NCI-H1048 (cell line): ENCODE measurements at regions not wholly inside any gene's neighbourhood (a gene's known extent, or its start where the extent isn't known, plus 50 kb on each side); places are given as distances from the start of the nearest gene placed in this dataset.

Source experiments
- DNase-seq: peaks from one replicate; lab custom pipeline; 2025; lab: John Stamatoyannopoulos, UW

DNA sequence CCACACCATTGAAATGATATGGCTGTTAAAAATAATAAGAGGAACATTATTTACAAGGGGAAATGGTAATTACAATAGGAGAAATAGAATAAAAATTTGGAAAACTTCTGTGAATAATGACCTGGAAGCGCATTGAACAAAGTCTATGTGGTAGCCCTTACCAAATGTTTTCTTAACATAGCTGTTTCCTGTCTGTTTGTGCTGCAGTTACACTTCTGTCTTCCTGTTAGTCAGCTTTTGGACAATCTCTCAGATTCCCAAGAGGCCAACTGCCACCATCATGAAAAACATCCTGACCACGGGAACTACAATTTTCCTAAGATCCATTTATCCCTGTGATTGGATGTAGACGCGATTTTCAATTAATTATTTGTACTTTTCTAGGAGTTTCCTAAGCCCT is 754.4 kb upstream of the MARCKS start:
- no peak for DNase-seq

DNA sequence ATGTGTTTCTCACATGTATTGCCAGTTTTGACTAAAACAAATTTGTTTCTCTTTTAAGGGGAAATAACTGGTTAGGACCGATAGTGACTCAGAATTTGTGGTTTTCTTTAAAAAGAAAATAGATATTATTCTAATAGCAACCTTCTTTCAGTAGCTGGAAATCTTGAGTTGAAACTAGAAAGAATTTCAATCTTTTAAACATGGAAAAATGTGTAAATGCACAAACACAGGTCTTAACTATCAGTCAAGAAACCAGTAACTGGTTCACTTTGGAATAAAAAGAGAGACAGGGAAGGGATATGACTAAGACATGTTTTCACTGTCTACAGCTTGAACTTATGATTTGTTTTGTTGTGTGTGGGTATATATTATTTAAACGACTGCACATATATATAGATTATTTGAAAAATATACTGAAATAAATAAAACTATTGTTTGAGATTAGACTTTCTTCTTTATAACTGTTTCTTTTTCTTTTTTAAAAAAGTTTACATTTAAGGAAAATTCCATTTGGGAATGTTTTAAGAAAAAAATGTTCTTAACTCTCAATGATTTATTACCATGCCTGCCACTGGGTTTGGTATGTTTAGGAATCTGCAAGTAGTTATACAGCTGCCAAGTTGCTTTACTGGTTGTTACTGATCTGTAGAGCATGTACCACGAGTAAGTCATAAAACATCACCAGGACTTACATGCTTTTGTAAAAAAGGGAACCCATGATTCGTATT is 753.3 kb upstream of the MARCKS start:
- DNase-seq, result no peak

DNA sequence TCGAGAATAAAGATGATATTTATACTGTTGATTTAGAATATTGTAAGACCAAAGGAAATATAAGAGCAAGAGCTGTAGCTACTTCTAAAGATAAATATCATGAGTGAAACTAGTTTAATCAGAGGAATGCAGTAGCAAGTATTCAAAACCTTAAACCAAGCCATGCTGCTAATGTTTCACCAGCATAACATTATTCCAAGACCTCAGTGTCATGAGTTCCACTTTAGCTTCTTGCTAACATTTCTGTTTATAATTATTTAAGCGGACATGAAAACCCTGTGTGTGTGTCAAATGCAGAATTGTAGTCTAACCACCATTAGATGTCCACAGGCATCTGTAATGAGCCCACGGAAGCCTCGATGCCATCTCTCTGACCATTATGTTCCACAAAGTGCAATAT is 752.6 kb upstream of the MARCKS start:
- DNase-seq, result no peak

DNA sequence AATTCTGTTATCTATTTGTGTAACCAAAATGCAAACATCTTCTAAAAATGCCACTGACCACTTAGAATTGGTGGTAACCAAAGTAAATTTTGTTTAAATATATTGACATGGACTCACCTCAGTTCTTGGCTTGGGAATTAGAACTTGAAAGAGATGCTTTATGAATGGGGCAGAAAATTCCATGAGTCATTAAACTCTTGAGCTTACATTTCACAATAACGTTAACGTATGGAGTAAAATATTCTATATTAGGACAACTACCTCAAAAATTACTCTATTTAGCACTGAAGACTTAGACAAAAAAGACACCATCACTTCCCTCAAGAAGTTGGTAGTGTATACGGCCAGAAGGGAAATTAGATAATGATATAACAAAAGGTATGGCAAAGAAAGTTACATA is 752.2 kb upstream of the MARCKS start:
- no peak for DNase-seq

DNA sequence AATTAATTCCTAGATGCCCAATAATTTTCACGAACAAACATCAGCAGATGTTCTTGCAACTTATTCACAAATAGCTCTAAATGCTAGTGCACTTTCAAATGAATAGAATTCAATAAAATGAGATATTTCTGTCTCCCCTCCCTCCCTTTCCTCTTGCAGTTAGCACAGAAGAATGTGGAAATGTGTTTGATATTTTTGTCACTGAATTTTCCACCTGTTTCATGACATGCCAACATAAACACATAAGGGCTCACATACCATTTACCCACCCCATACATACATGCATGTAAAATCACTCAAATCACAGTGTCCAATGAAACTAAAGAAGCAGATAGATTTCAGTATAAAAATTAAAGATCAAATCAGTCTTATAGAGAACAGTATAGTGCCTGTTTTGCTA is 746.9 kb upstream of the MARCKS start:
- DNase-seq, result no peak

DNA sequence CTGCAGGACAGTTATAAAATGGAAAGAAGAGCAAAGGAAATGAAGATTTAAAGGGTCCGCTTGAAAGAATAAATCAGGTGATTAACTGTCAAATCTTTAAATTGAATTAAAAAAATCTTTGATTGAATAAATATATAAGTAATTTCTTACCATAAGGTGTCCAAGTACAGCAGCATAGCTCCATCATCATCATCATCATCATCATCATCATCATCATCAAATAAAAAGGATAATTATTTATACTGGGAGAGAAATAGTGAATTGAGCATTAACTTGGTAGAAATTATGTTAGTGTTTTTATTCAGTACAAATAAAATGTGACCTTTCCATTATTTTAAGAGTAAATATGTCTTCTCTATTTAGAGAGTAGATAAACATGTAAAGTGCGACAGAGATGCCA is 745.6 kb upstream of the MARCKS start:
- no peak for DNase-seq

DNA sequence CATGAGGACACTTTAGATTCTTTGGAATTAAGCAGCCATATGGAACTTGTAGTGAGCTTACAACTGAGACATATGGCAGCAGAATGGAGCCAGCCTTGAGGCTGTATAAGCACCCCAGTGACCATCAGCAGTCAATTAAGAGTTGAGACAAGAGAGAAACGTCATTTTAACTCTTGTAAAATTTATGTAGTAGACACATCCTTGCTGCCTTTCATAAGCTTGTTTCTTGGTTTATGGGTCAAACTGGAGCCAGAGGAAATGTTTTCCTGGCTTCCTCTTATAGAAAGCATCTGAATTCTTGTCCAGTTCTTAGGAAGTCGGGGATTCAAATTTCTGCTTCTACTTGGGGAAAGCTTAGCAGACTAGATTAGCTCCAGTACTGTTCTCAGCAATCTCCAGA is 745.1 kb upstream of the MARCKS start:
- no peak for DNase-seq

DNA sequence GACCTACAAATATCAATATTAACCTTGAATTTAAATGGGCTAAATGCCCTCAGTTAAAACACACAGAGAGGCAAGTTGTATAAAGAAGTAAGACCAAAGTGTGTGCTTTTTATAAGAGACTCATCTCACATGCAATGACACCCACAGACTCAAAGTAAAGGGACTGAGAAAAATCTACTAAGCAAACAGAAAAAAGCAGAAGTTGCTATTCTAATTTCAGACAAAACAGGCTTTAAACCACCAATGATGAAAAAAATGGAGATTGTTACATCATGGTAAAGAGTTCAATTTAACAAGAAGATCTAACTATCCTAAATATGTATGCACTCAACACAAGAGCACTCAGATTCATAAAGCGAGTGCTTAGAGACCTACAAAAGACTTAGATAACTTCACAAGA is 741.9 kb upstream of the MARCKS start:
- DNase-seq, result no peak

DNA sequence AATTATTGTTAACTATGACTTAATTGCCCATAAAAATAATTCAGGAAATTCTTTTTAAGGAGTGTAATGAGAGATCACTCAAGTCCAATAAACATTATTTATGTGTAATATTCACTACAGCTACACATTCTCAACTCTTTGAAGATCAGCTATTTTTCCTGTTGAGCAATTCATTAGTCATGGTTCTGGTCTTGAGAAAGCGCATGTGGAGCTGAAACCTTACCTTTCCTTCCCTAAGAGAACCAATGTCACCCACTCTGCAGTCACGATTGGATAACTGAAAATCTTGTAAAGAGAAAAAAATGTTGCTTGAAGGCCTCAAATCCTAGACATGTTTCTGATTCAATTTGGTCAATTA is 736.9 kb upstream of the MARCKS start:
- no peak for DNase-seq

DNA sequence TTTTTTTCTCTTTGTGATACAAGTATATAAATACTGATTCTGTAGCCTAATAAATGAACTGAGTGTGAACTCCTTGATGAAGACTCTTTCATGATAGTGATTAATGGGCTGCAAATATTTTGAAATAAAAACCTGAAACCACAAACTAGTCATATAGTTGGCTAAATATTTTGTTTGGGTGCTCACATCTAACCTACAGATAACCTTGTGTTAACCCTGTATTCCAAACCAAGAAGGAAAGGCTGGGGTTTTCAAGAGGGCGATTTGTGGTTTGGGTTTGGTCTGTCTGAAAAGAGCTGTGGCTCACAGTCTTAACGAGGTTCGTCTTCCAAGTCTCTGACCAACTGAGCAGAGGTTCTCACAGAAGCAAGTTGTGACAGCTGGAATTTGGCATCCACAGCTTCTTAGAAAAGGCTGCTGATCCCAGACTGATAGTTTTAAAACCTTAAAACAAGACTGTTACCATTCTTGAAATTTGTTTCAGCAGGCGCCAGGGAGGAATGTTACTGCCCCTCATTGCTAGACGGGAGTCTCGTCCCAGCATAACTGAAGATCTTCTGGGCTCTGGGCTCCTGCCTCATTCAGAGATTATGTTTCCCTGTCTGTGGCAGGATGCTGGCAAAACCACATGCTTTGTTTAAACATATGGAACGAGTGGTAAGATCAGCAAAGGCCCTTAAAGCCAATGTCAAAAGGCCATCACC is 736.4 kb upstream of the MARCKS start:
- DNase-seq, result no peak

DNA sequence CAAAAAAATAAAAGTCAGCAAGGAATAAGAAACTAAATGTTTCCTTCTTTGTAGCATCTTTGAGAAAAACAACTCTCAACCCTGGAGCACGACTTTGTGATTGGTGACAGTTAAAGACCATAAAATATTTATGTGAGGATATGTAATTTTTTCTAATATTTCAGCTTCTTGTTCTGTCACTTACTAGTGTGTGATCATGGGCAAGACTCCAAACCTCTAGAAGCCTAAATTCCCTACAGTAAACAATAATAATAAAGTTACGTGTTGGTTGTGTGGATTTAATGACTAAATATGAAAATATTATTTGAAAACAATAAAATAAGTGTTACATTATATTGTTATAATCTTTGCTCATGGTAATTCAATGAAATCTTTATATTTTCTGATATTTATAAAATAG is 735.6 kb upstream of the MARCKS start:
- DNase-seq, result no peak

DNA sequence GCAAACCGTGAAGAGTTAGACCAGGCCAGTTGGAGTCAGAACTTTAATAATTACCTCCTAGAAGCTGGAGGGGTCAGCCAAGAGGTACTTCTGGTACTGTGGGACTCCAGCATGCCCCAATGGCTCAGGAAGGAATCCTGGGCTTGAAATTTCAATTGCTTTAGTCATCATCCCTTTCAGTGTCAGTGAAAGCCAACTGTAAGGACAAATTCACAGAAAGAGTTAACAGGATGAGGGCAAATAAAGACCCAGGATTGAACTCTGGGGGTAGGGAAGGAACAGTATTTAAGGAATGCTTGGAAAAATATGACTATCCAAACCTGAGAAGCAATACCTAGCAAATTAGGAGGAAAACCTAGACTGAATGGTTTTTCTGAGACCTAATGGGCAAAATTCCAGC is 735.1 kb upstream of the MARCKS start:
- DNase-seq, result no peak

DNA sequence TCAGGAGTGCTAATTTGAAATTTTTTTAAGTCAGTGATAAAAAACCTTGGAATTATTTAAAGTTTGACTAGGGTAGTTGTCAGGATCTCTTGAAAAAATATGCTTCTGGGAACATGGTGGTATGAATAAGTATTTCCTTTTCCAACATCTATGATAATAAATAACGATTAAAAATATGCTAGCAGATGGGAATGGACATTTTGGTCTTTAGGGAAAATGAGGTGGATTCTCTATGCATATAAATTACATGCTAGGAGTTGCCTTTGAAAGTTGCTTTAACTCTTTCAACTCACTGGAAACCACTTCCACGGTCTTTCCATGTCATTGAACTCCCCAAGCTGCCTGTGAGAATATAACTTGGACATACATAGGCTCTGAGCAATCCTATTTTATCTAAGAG is 731.5 kb upstream of the MARCKS start:
- DNase-seq, result no peak

DNA sequence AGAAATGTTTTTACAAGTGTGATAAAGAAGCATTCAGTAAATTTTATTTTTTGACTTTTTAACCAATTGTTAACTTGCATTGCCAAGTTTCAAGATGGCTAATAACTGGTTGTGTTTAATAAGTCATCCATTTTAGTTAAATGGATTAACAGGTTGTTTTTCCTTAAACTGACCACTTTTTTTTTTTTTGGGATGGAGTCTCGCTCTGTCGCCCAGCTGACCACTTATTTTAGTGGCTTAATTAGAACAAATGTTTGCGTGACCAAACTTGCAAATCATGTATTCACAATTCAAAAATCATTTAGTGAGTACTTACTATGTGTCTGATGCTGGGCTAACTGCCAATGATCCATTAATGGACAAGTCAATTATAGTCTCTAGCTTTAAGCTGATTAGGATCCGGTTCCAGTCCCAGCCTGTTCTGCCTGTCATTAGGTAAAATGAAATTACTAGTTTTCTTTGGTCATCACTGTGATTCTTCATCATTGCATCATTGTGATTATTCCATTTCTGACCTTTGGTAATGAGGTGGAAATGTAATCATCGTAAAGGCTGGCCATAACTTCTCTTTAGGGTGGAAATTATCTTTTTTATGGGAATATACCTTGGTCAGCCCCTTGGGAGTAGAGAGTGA is 729.2 kb upstream of the MARCKS start:
- no peak for DNase-seq

DNA sequence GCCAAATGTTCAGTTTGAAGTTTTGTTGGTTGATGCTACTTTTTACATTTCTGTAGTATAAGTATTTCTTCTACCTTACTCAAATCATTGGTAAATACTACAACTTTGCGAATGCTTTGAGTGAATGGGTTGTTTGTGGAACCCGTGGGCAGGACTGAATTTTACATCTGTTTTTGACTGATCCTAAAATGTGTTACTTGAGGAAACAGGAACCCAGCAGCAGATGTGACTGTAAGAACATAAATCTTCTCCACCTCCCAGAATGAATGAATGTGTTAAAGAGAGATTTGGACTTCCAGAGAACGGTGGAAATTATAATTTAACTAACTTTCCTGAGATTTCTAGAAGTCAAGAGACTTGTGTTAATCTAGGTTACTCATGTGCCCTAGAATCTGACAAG is 728.5 kb upstream of the MARCKS start:
- DNase-seq, result no peak

DNA sequence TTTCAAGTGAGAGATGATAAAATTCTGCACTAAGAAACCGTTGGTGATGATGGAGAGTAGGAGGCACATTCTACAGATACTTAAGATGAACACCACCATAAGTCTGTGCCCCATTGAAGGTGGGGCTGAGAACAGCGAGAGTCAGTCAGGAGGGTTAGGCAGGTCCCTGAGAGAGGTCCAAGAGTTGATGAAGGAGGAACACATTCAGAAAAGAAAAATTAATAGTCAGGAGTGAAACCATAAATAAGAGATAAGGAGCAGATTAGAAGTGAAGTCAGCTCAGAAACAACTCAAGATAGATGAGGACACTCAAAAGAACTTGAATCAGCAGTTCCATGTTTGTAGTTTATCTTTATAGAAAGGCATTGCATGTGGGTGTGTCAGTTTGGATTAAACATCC is 727.2 kb upstream of the MARCKS start:
- DNase-seq, result no peak

DNA sequence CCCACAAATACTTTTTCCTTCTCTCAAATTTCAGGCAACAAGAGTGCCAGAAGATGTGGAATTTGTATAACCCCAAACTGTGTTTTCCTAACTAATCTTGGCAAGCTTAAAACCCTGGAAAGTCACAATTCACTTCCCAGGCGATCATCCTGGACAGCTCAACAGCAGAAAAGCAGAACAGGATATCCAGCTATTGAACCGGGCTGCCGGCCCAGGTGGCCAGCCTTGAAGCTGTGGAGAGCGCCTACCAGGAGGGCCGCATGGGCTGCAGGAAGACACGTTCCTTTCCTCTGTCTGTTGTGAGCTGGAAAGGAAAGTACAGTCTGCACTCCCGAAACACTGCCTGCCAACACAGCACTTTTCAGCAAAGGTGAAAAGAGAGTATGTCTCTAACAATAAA is 719.7 kb upstream of the MARCKS start:
- no peak for DNase-seq

DNA sequence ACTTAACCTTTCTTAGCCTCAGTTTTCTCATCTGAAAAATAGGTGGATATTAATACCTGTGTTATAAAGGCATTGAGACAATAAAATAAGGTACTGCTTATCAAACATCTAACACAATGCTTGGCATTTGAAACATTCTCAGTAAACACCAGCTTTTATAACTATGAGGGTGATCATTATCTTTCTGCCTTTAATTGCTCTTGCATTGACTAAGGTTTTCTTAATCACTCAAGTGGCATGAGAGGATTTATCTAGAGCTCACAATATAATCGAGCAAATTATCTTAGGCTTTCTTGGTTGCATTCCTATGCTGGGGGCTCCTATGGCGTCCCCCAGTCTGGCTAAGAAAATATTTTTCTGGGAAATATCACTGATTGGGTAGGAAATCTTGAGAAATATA is 716.4 kb upstream of the MARCKS start:
- DNase-seq, result no peak

DNA sequence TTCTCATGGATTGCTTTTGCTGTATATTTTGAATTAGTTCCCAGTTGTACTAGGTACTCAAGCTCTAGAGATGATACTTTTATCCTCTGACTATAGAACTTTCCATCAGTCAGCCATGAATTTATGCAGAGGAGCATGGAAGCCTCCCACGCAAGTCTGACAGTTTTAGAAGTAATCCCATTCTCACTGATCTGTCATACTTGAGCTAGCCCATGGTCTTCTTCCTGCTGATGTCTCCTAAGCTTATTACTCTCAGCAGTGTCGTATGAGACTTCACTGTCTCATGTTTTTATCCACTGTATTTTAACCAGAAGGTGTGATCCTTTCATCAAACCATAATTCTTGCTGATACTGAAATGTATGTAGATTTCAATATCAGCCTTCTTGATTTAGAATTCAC is 715.2 kb upstream of the MARCKS start:
- no peak for DNase-seq

DNA sequence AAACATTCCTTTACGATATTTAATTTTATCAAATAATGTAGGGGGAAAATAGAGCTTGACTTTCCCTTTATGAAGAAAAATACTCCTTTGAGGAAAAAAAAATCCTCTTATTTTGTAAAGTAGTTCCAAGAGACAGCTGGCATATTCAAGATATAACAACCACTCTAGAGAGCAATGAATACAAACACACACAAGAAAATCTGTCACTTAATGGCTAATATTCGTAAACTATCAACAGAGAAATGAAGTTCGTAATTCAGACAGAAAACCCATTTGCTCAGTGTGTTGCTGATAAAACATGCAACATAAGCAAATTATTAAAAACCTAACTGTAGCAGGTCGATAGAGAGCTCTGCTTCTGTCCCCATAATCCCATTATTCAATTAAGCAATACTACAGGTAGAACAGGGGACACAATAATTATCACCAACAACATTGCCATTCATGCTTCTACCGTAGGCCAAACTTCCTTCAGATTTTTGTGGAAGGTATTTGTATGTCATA is 714.4 kb upstream of the MARCKS start:
- DNase-seq, result no peak

DNA sequence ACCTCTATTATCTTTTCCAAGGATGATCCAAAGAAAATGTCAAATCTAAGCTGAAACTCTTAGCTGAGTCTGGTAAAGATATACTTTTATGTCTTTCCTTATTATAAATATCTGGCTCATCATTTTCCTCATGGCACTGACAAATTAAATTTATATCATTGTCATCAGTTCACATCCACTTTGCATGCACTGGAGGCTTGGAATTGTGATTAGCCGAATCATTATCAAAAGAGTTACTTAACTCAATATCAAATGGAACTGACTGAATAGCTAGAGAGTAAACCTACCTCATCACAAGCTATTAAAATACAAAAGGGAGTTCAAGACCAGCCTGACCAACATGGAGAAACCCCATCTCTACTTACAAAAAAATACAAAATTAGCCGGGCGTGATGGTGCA is 713.9 kb upstream of the MARCKS start:
- no peak for DNase-seq

DNA sequence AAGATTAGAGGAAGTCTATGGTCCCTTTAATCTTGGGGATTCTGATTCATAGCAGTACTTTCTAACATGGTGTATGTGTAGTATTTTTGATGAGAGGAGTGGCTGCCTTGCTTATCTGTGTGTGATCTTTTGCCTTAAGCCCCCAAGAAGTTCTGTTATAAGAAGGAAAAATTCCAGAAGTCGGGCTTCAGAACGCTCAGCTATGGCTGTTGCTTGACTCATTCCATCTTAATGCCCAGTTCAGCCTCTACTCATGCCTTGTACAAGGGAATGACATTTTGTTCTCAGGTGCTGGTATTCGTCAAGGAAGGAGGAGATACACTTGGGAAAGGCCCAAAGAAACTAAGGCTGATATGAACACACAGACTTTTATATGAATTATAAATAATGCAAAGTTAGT is 713.0 kb upstream of the MARCKS start:
- no peak for DNase-seq

DNA sequence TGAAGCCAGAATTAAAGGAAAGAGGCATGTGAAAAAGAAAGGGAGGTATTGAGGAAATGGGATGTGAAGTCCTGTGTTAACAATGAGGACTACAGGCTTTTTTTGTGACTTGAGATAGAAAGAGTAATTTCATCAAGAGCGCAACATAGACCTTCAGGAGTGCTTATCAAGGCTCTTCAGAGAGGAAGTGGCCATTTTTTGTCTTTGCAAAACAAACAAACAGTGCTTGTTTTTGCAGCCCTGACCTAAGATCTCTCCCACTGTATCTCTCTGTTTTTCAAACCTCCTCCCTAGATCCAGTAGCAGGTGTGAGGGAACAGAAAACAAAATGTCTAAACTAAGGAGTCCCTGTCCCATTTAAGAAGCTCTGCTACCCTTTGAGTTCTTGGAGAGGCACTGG is 710.3 kb upstream of the MARCKS start:
- no peak for DNase-seq

DNA sequence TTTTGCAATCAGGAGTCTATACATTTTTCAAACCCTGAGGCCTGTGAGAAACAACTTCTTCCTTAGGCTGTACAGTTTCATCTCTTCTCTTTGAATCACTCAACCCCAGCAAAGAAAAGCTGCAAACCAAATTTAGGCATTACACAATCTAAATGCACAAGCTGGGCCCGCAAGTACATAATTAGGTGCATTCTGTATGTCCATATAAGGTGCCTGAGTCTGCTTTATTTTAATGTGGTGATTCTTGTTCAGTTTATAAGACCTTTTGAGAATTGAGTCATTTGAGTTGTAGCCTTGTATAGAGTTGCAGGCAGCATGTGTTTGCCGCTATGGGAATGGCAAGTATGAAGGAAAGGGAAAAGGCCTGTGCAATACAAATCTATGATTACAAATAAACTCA is 709.6 kb upstream of the MARCKS start:
- no peak for DNase-seq
